Esophagus mucosa (tissue), 1 donor: ENCODE measurements at regions not wholly inside any gene's neighbourhood (a gene's known extent, or its start where the extent isn't known, plus 50 kb on each side); places are given as distances from the start of the nearest gene placed in this dataset.
A peak's percentile ranks its signal among the peaks of the same experiment; 100 is the strongest.
"Not testable (repeated sequence)": the region's sequence is repeated elsewhere in the genome, so short reads cannot be mapped to it uniquely, and the experiment has no call there.

ENCODE experiments used
- ATAC-seq: fragments of 200-7000 bp; cut with Tn5 transposase; one replicate; pipeline ENCODE4 v1.9.1; 2020
- donor health status: DM: yes; HTN: yes; CAD: no.

DNA sequence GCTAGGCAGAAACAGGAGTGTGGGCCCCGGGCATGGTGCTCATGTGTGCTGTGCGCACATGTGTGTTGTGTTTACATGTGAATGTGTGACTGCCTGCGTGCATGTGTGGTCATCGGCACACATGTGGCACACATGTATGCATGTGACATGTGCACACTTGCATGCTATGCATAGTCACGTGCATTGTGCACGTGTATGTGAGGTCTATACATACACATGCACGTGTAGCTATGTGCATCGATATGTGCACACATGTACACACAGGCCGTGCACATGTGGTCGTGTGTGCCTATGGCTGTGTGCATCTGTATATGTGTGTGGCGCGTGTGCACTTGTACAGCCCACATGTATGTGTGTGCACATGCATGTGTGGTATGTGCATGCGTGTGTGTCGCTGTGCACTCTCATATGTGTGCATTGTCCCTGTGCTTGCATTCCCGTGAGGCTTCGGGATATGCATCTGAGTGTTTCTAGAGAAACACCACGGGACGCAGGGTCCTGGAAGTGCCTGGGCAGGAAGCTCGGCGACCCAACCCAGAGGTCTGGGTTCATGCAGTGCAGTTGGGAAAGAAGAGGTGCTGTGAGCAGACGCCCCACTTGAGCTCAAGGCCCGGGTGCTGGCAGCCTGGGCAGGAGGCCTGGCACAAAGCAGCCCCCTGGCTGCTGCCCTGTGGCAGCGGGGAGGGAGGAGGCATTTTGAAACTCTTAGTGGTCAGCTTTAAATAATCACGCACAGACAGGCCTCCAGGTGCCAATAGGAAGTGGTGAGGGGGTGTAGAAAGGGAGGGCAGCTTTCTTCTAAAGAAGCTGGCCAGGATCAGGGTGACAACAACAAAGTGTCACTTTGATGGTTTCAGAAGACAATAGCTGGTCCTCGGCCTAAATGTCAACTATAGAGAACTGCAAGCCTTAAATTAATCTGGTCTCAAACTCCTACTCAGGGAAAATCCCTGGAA is 410.0 kb upstream of the MGMT start:
- ATAC-seq: no peak

DNA sequence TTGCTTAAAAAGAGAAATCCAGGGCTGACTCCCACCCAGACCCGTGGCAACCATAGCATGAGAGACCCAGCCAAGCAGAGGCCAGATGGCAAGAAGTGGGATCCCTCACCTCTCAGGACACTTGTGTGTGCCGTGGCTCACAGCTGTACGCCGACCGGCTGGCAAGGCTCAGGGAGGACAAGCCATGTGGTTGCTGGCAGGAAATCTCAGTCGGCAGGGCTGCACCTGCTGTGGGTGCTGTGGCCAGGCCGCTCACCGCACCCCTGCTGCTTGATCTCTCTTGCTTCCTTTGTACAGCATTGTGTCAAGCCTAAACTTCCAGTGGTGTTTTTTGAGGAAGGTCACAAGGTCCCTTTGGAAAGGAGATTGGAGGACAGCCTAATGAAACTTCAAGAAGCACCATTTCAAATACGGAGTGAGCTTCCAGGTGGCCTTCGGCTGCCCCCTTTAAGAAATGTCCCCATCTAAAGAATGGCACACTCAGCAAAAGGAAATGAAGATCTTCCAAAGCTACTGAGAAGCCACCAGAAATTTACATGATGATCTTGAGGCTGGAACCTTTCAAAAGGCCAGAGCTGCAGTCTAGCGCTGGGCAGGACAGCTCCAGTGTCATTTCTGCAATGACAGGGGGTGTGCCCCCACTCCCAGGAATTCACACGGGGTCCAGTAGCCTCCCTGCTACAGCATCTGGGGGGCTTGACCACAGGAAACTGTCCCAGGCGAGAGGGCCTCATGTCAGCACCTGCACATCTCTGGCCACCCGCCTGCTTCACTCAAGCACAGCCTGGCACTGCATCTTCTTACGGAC is 409.0 kb upstream of the MGMT start:
- peak; percentile 39 for ATAC-seq

DNA sequence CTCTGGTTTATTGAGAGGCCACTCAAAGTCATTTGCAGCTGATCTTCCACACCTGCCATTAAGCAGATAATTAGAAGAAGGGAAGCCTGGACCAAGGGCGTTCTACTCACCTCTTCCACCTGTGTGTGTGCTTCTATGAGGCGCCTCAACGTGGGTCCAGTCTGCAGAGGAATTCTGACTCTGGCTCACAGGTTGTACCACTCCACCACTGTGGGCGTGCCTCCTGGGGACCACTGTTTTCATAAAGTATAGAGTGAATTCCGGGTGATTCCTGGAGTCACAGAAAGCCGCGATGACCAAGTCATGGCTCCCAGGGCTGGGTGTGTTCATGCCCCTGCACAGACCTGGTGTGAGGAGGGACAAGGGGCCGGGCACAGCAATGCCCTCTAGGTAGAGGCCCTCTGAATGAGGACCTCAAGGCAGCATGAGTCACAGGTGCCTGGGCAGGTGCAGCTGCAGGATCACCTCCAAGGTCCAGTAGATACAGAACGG is 408.3 kb upstream of the MGMT start:
- ATAC-seq: no peak

DNA sequence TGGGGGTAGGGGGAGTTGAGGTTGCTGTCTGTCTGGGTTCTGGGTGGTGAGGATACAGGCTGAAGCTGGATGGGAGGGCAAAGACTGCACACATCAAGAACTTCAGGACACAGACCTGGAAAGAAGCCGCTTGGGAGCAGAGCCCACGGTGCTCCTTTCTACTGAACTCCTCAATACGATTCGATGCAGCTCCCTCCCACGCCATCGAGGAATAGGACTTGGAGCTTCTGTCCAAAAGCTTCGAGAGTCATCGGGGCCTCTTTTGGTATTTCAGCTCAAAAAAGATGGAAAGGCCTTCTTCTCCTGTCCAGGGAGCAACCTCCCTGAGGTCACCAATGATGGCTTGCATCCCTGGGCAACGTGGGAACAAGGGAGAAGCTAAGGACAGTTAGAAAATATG is 407.1 kb upstream of the MGMT start:
- ATAC-seq: no peak

DNA sequence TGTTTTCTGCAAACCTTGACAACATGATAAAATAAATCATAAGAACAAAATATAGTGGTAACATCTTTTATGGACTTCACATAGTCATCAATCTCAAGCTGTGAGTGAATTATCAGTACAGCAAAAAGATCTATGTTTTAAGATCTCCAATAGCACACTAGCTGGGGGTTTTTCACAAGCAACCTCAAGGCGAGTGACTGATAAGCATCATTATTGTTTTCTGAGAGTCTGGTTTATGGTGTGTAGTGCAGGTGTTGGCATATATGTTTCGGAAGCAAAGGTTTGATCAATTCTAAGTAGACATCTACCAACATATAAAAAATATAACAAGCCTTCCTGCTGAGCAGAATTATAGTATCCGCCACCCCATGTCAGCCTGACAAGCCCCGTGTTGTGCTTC is 403.8 kb upstream of the MGMT start:
- no peak for ATAC-seq

DNA sequence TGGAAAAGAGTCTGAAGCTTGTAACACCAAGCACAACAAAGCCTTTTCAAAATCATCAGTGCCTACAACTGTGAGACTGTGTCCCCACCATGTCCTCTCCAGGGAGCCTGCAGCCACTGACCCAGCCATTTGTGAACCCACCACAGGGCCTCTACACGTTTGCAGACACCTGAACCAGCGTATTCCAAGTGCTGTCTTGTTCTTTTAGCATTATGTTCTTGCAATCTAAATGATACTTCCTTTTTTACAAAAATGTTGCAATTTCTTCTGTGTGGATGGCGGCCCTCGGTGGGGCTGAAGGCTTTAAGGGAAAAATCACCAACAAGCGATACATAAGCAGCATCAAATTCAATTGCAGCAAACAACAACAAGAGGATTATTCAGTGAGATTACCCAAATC is 403.2 kb upstream of the MGMT start:
- ATAC-seq: no peak

DNA sequence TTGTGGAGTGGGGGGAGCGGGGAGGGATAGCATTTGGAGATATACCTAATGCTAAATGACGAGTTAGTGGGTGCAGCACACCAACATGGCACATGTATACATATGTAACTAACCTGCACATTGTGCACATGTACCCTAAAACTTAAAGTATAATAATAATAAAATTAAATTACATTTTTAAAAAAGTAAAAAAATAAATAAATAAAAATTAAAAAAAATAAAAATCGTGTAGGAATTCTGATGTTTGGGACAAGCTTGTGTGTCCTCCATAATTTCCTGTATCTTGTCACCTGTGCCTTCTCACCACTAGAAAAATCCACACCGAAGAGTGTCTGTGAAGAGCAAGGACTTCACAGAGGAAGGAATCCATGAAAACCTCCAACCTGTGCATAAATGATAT is 400.5 kb upstream of the MGMT start:
- ATAC-seq: not testable (repeated sequence)

DNA sequence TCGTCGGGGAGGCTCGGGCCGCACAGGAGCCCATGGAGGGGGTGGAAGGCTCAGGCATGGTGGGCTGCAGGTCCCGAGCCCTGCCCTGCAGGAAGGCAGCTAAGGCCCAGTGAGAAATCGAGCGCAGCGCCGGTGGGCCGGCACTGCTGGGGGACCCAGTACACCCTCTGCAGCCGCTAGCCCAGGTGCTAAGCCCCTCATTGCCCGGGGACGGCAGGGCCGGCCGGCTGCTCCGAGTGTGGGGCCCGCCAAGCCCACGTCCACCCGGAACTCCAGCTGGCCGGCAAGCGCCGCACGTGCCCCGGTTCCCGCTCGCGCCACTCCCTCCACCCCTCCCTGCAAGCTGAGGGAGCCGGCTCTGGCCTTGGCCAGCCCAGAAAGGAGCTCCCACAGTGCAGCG is 395.6 kb upstream of the MGMT start:
- not testable (repeated sequence) for ATAC-seq

DNA sequence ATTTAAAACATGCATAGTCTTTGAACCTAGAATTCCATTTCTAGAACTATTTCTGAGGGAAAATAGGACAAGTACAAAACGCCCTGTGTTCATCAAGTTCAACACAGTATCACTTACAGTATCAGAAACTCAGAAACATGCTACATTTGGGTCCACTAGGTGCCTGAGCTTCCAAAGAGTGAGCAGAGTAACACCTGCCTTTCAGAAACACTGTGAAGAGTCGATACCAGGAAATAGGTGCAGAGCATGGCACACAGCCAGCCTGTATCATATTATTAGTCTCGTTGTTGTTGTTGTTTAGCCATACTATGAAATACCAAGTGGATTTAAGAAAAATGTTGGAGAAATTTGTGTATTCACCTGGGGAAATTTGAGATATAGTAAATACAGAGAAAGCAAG is 392.1 kb upstream of the MGMT start:
- ATAC-seq: no peak

DNA sequence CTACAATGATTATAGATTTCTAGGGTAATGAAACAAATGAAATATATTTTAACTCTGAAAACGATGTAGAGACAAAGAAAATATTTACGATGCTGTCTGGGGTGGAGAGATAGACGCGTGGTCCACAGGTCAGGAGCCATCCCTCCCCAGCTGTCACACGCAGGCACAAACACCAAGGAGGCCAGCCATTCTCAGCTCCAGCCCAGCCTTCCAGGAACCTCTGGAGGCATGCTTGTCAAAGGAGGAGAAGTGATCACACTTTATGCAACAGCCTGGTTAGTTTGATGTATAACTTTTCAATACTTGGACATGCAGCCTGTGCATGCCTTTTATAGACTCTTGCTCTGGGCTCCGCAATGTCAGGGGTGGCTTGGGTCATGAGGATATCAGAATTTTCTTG is 391.5 kb upstream of the MGMT start:
- no peak for ATAC-seq

DNA sequence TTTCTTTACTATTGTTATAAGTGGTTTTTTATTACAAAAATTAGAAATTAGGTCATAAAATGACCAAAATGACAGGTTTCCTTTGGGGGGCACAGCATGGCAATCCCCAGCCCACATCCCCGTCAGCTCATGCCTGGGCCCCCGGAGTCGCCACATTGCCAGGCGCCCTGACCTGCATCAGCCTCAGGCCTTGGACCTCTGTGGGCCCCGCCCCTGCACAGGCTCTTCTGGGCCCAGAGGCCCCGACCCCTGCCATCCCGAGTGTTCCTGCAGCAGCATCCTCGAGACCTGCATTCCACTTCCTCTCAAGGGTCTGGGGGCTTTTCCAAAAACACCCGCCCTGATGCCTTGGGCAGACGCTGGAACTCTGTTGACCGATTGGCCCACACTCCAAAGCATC is 391.1 kb upstream of the MGMT start:
- no peak for ATAC-seq

DNA sequence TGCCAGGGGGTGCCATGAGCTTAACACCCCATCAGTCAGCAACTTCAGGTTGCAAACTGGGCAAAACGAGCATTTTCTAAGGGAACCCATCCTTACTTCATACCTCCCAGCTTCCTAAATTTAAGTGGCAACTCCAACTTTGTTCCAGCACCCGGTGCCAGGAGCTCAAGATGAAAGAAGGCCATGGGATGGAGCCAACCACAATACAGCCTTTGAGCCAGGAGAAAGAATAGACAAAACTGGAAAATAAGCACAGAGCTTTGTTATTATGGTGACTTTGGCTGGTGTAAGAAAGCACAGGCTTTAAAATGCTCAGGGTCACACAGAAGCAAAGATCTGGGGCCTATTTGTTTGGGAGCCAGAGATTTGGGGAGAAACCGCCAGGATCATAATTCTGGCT is 388.7 kb upstream of the MGMT start:
- no peak for ATAC-seq

DNA sequence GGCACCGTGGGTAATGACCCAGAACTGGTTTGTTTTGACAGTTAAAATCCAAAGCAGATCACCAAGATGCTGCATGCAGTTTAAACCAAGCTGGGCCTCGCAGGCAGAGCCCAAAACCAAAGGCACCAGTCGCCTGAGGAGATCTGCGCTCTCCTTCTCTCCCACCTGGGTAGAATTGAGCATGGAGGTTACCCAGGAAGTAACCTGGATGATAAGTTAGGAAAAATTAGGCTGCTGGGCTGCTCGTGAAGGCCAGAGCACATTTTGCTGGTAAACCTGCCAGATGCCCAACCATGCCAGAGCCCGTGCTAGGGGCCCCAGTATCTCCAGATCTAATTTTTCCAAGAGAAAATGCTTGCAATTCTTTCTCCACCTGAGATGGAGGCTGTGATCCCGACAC is 388.3 kb upstream of the MGMT start:
- no peak for ATAC-seq

DNA sequence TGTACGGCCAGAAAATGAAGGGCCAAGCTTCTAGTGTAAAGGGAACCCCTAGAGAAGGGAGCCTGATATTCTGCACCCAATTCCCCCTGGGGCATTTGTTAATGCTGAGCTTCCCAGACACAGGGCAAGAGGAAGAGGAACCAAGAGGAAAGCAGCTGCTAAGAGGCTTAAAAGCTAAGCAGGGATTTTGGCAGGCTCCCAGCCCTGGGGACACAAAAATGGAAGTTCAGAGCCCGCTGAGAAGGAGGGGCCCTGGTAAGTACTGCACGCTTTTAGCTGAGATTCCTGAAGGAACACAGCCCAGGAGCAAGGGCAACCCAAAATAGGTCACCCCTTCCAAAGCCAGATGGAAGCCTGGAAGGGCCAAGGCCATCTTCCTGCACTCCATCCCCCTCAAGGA is 387.3 kb upstream of the MGMT start:
- no peak for ATAC-seq

DNA sequence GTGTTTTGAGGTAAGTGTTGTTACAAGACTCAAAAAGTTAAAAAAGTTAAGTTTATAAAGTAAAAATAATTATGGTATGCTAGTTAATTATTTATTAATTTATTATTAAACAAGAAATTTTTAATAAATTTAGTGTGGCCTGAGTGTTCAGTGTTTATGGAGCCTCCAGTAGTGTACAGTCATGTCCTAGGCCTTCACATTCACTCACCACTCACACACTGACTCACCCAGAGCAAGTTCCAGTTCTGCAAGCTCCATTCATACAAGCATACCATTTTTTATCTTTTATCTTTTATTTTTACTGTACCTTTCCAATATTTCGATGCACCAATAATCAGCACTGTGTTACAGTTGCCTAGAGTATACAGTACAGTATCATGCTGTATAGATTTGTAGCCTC is 381.2 kb upstream of the MGMT start:
- no peak for ATAC-seq

DNA sequence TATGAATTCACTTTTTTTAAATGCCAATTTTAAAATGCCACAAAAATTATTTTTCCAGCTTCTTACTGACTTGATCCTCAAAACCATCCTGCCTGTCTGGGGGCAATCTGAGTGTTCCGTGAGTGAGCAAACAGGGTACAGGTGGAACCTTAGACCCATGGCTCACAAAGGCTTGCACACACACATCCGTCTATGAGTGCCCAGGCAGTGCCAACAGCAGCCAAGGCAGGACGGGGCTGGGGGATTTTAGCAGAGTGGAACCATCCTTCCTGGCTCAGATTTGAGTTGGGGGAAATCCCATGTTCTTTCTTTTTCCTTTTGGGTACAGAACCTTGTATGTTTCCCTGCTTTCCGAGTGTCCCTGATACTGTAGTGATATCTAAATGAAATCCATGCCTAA is 377.7 kb upstream of the MGMT start:
- no peak for ATAC-seq

DNA sequence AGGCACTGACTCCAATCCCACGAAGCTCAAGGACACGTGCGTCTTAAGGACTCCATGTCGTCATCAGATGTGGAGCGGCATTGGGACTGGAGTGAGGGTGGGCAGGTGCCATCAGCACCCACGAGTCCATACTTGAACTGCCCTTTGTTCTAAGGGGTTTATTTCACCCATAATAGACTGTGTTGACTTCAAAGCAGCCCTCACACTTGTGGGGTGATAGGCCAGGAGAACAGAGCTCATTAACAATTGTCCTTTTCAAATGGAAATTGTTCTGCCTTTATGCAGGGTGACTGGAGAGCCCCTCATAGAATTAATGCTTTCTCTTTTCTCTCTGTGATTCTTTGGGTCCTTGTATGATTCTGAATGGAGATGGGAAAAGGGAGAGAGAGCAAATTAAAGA is 376.9 kb upstream of the MGMT start:
- no peak for ATAC-seq

DNA sequence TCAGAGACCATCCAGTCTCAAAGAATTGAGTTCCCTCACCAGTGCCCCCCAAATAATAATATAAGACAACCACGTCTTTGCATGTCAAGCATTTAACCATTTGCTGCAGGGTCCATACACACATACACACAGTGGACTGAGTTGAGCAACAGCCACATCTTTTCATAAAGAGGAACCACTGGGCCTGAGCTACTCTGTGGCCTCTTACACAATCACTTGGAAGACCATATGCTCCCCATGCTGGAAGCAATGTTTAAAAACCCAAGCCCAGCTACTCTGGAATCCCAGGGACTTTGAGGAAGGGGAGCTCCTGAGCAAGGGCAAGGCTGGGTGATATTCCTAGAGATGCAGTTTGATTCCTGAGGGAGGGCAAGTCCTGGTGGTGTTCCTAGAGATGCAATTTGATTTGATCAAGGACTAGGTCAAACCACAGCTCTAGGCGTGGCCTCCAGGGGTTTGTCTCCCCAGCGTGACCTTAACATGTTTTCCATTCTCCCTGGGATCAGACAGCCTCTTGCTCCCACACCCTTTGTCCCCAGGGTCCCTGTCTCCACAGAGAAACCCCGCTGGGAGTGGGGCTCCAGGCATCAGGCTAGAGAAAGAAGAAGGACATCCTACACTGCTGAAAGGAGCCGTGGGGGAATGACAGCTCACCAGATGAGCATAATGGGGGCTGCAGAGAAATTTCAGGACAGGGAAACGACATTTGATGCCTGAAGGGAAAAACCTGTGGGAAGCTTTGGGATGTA is 376.2 kb upstream of the MGMT start:
- no peak for ATAC-seq

DNA sequence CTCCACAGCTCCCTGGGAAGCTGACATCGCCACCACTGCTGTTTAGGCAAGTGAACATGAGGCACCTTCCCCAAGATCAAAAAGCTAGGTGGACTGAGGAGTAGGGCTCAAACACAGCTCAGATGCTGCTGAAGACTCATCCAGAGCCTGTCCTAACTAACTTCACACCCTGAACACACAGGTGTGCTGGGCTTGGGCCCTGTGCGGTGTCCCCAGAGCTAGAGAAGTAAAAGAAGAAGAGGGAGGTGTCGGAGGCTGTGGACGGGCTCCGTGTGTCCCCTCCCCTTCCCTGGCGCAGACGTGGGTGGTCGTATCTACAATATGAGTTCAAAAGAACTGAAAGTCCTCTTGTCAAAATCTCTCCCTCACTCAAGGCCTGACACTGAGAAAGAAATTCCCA is 373.4 kb upstream of the MGMT start:
- ATAC-seq: no peak

DNA sequence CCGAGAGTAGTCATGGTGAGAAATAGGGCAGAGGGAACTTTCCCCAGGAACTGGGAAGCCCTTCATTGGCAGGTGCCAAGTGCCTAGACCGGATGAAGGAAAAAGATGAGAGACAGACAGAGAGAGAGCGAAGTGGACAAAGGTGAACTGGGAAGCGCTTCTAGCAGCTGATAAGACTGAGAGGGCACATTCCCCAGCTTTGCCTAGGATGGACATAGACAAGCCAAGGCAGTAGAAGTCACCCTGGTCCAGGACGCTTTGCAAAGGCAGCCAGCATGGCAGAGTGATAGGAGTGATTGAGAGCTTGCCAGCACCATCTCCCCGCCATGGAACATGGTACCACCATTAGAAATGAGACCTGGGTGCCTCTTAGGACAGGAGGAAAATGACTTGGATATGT is 372.8 kb upstream of the MGMT start:
- ATAC-seq: no peak

DNA sequence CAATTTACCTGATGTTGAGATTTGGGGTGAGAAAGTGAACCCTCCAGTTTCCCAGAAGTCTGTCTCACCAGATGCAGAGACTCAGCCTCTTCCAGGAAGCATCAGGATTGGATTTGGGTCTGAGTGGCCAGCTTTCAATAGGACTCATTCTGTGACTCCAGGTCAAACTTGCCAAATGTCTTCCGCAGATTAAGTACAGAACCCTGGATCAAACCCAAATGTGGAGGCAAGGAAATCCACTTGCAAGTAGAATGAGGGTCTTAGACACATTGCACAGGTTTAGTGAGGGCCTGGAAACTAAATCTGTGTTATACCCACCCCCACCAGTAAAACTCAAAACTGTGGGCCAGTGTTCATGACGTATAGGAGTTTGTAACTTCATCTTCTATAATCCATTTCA is 372.2 kb upstream of the MGMT start:
- ATAC-seq: no peak

DNA sequence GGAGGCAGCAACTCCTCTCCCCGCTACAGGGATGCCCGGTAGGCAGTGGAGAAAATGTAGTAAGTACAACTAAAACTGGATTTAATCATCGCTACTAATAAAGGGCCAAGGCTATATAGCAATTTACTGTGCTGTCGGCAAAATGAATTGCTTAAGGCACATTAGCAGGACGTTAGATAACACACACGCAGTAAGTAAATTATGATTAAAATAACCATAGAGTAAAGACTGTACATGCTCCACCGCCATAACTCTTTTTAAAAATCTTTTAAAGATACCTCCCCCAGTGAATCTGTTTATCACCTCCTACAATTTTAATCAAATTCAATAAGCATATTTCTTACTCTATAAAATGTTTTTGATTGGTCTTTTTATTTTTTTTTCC is 371.4 kb upstream of the MGMT start:
- no peak for ATAC-seq
